ENCODE measurements at regions not wholly inside any gene's neighbourhood (a gene's known extent, or its start where the extent isn't known, plus 50 kb on each side); places are given as distances from the start of the nearest gene placed in this dataset.

DNA sequence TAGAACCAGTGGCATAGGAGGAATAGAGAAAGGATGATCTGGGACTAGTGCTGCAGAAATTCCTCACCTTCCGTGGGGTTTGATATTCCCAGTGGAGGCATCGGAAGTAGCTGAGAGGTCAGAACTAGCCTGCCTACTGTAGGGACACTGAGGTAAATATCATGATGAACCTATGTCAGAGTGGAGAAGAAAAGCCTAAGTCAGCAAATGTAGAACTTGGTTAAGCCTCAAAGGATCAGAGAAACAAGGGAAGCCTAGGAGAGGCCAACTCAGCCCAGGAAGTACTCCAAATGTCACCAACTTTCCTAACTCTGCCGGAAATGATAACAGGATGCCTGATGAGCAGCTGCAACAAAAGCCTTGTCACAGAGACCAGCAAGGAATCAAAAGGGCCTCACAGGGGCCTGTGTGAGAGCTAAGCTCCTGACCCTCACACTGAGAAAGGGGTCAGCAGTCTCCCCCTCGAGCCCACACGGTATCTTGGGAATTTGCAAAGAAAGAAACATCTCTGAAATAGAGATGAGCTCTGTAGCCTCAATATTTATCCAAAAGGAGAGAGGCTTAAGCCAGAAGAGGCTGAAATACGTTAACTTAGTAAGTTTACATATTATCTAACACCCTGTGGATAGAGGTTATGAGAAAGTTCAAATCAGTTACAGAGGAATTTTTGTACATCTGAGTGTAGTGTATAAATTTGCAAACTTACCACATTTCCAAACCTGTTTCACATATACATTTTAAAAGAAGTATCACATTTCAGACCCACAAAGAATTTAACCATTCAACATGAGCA, 1064.3 kb downstream of the DIAPH3 start:
- TF ChIP-seq, protein P1, sequence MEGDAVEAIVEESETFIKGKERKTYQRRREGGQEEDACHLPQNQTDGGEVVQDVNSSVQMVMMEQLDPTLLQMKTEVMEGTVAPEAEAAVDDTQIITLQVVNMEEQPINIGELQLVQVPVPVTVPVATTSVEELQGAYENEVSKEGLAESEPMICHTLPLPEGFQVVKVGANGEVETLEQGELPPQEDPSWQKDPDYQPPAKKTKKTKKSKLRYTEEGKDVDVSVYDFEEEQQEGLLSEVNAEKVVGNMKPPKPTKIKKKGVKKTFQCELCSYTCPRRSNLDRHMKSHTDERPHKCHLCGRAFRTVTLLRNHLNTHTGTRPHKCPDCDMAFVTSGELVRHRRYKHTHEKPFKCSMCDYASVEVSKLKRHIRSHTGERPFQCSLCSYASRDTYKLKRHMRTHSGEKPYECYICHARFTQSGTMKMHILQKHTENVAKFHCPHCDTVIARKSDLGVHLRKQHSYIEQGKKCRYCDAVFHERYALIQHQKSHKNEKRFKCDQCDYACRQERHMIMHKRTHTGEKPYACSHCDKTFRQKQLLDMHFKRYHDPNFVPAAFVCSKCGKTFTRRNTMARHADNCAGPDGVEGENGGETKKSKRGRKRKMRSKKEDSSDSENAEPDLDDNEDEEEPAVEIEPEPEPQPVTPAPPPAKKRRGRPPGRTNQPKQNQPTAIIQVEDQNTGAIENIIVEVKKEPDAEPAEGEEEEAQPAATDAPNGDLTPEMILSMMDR (IDR thresholded peaks at IDR 0.05; ENCODE audit: control insufficient read depth, extremely low read depth, insufficient read depth), result no peak

DNA sequence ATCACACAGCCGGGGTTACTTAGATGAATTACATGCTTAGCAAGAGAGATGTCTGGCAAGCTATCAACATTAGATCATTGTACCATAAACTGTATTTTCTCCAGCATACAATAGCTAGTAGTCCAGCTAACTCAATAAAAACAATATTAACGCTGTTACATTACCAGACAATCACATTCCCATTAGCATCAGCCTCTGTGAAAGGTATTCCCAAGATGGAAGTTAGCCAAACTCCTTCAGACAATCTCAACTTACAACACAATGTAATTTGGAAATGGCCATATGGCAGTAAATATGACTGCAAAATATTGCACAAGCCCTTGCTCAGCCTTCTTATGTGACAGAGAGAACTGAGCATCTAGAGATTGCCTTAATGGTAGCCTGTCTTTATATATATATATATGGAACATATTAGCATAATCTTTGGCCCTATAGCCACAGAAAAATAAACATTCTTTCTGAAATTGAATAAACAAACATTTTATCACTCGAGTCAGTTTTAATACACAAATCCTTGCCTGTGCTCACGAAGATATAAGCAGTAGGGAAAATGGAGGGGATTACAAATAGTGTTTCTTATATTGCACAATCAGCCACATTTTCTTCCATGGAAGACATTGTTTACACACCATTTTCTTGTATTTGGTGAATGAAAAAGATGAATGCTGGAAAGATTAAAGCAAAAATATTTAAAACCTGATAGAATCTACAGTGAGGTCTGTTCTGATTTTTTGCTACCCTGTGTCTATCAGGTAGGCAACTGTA, 1060.5 kb downstream of the DIAPH3 start:
- TF ChIP-seq, protein P1 (IDR thresholded peaks at IDR 0.05; ENCODE audit: control insufficient read depth, extremely low read depth, insufficient read depth), result no peak
- no peak for DNase-seq (ENCODE audit: low read depth)
- no peak overlapping the region for H3K4me3 ChIP-seq (ENCODE audit: low read depth, low read length)

More for the DNA sequence above, 1064.3 kb downstream of the DIAPH3 start:
- no peak overlapping the region for H3K4me3 ChIP-seq (ENCODE audit: low read depth, low read length)
- DNase-seq (ENCODE audit: low read depth), result no peak

DNA sequence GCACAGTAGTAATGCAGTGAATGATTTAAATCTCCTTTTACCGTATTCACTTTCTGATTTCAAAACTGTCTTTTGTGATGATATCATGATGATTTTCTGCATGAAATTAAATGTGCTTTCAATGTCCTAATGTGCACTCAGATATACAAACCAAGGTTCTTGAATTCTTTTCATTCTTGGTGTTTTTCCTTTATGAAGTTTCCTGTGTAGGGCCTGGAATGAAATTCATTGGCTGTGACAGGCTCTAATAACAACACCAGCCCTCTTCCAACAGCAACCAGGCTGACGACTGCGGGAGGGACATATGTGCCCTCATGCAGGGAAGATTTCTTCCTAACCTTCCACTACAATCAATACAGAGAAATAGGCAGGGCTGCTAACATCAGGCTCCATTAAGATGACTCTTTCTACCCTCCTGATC, 1052.0 kb downstream of the DIAPH3 start:
- TF ChIP-seq, protein P1 (IDR thresholded peaks at IDR 0.05; ENCODE audit: control insufficient read depth, extremely low read depth, insufficient read depth), result no peak
- H3K4me3 ChIP-seq (ENCODE audit: low read depth, low read length), result no peak overlapping the region
- DNase-seq (ENCODE audit: low read depth), result no peak

DNA sequence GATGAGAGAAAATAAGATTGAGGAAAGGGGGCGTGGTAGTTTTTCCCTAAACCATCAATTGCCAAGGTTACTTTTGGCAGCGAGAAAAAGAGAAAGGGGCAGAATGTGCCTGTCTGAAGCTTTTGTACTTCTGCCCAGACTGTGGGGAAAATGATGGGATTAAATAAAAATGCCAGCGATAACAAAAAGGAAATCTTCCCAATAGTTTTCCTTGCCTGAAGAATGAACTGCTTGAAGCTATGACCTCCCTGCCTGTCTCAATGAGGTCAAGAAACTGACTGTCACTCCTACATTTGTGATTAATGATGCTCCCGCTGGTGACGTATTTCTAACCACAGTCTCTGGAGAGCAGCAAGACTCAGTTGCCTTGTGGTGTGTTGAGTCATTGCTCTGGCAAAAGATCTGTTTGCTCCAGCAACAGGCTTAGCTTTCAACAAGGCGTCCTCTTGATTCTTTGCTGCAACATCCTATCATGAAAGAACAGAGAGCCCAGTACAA, 1051.5 kb downstream of the DIAPH3 start:
- TF ChIP-seq, protein P1 (IDR thresholded peaks at IDR 0.05; ENCODE audit: control insufficient read depth, extremely low read depth, insufficient read depth), result no peak
- no peak overlapping the region for H3K4me3 ChIP-seq (ENCODE audit: low read depth, low read length)
- DNase-seq (ENCODE audit: low read depth), result no peak

DNA sequence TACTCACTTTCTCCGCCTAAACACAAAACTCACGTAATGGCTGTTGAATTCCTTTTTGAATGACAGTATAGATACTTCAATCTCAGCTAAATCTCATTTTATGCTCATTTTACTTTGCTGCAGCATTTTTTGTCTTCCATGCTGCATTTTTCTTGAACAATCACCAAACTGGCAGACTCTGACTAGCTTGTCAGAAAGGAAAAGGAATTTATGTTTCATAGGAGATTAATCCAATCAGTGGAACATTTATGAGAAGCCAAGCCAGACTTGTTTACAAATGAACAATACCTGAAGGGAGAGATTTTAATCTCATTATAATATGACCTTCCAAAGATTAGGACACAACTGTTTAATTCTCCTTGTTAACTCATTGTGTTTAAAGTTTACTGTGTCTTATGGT, 1044.3 kb downstream of the DIAPH3 start:
- DNase-seq (ENCODE audit: low read depth), result no peak
- no peak overlapping the region for H3K4me3 ChIP-seq (ENCODE audit: low read depth, low read length)
- TF ChIP-seq, protein P1 (IDR thresholded peaks at IDR 0.05; ENCODE audit: control insufficient read depth, extremely low read depth, insufficient read depth), result no peak

DNA sequence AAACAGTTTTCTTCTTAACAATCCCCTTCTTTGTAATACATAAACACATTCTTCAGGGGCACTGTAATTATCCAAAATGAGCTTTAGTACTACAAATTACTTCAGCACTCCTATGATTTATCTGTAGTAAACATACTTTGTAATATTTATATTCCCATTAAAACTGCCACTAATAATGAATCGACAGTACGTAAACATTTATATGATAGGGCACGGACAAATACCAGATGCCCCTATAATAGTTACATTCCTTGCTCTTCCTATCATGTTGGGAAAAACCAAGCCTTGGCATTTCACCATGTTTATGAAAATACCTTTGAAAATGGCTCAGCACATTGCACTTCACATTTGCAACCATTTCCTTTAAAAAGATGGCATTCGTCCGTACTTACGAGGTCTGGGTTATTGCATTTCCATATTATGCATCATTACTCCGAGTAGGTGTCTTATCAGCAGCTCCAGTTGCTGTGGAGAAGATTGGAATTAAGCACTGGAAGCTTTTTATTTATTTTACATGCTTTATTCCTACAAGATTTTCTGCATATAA, 1043.4 kb downstream of the DIAPH3 start:
- DNase-seq (ENCODE audit: low read depth), result no peak
- no peak overlapping the region for H3K4me3 ChIP-seq (ENCODE audit: low read depth, low read length)
- TF ChIP-seq, protein P1 (IDR thresholded peaks at IDR 0.05; ENCODE audit: control insufficient read depth, extremely low read depth, insufficient read depth), result no peak

Data from LNCaP clone FGC (cell line).